Calu3 (cell line): ENCODE measurements at regions not wholly inside any gene's neighbourhood (a gene's known extent, or its start where the extent isn't known, plus 50 kb on each side); places are given as distances from the start of the nearest gene placed in this dataset.

Experiments used
- BruUV-seq: library from RNA; stranded (reverse); fragments of 400-500 nt; replicated peaks from 2 replicates; lab custom pipeline; 2021; lab: Mats Ljungman, UMichigan
- CTCF ChIA-PET: fragments of 300-600 bp; sonication (Branson Sonifier 250); formaldehyde crosslinking; loops from one replicate; lab custom pipeline; 2022; ENCODE audit warnings: antibody characterized with exemption; lab: Charles Lee
- DNase-seq: peaks from one replicate; pipeline ENCODE4 v3.0.0; 2022
- H3K27ac Mint-ChIP-seq: one replicate; pipeline ENCODE4 v1.8.0; 2022; ENCODE audit warnings: mixed read lengths; ENCODE audit not compliant: unreplicated experiment
- H3K27me3 Mint-ChIP-seq: one replicate; pipeline ENCODE4 v1.8.0; 2022; ENCODE audit warnings: mixed read lengths; ENCODE audit not compliant: unreplicated experiment
- H3K36me3 Mint-ChIP-seq: one replicate; pipeline ENCODE4 v1.8.0; 2022; ENCODE audit warnings: mild to moderate bottlenecking, moderate library complexity, mixed read lengths; ENCODE audit not compliant: insufficient read depth, unreplicated experiment
- H3K4me1 Mint-ChIP-seq: one replicate; pipeline ENCODE4 v1.8.0; 2022; ENCODE audit warnings: mild to moderate bottlenecking, low read depth, mixed read lengths; ENCODE audit not compliant: unreplicated experiment
- H3K4me3 Mint-ChIP-seq: one replicate; pipeline ENCODE4 v1.8.0; 2022; ENCODE audit warnings: mild to moderate bottlenecking, low read depth, moderate library complexity, mixed read lengths; ENCODE audit not compliant: unreplicated experiment
- H3K9me3 Mint-ChIP-seq: one replicate; pipeline ENCODE4 v1.8.0; 2022; ENCODE audit warnings: low read depth, mixed read lengths; ENCODE audit not compliant: unreplicated experiment
- CTCF ChIP-seq: fragments of 200-600 bp; IDR thresholded peaks from one replicate; pipeline ENCODE4 v1.8.0; 2022; ENCODE audit warnings: antibody characterized with exemption; ENCODE audit not compliant: unreplicated experiment
- intact Hi-C: fragments of 100-400 bp; cut with micrococcal nuclease; formaldehyde crosslinking; loops from one replicate; pipeline ENCODE4 v1.10.0; 2022; ENCODE audit not compliant: unreplicated experiment

DNA sequence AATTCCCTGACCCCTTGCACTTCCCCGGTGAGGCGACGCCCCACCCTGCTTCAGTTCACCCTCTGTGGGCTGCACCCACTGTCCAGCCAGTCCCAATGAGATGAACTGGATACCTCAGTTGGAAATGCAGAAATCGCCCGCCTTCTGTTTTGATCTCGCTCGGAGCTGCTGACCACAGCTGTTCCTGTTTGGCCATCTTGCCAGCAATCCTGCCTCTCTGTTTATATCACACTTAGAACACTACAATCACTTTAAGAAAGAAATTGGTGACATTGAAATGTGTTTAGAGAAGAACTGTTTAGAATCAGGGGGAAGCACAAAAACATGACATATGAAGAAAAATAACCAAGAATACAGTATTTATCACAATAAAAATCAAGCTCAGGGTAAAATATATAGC lies 127.5 kb upstream of the SUCLG2 start:
- intact Hi-C loops: no loop called here

DNA sequence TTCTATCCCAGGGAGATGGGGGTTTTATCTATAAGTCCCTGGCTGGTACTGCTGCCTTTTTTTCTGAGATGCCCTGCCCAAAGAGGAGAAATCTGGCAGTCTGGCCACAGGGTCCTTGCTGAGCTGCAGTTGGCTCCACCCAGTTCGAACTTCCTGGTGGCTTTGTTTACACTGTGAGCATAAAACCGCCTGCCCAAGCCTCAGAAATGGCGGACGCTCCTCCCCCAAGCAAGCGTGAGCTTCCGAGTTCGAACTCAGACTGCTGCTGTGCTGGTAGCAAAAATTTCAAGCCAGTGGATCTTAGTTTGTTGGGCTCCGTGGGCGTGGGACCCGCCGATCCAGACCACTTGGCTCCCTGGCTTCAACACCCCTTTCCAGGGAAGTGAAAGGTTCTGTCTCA lies 126.8 kb upstream of the SUCLG2 start:
- intact Hi-C loops: no loop called here
- no peak for DNase-seq
- CTCF ChIA-PET: no interaction called here
- Mint-ChIP-seq H3K4me1 (no peaks in the 10 kb centered on the region), H3K4me3 (no peak overlapping the region), H3K27me3 (no peaks in the 10 kb centered on the region), H3K36me3 (no peaks in the 10 kb centered on the region), H3K9me3 (peaks cover 9% of the 10 kb centered on the region), H3K27ac (no peak overlapping the region)
- TF ChIP-seq CTCF: no peak
- BruUV-seq: no TSS peak

More for the DNA sequence above, 127.5 kb upstream of the SUCLG2 start:
- CTCF ChIA-PET: interaction anchor here (0.5 kb wide), 1 partner anchor 11 kb away, joined by 4 read pairs; no protein-coding TSS in a partner anchor
- Mint-ChIP-seq H3K36me3 (no peaks in the 10 kb centered on the region), H3K9me3 (peaks cover 9% of the 10 kb centered on the region), H3K4me1 (no peaks in the 10 kb centered on the region), H3K27ac (no peak overlapping the region), H3K4me3 (no peak overlapping the region), H3K27me3 (no peaks in the 10 kb centered on the region)
- no peak for TF ChIP-seq CTCF
- no TSS peak for BruUV-seq
- DNase-seq: no peak

DNA sequence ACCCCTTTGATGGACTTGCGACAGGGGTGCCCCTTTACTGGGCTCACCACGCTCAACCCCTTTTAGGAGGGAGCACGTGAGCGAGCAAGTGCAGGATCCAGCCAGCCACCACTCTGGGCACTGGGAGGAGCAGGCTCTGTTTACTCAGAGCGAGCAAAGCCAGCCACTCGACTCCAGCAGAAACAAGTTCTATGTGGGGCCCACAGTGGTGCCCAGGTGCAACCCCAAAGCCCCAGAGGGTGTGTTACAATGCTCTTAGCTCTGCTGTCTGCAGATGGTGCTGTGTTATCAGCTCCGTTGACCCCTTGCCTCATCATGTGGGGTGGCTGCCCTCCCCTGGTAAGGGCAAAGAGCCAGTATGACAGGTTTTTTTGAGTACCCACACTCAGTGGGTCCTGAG lies 120.3 kb upstream of the SUCLG2 start:
- Mint-ChIP-seq H3K9me3 (peaks cover 8% of the 10 kb centered on the region), H3K27ac (no peak overlapping the region), H3K36me3 (no peaks in the 10 kb centered on the region), H3K4me3 (no peak overlapping the region), H3K27me3 (no peaks in the 10 kb centered on the region), H3K4me1 (no peaks in the 10 kb centered on the region)
- CTCF ChIA-PET: no interaction called here
- no TSS peak for BruUV-seq
- no peak for DNase-seq
- intact Hi-C loops: no loop called here
- no peak for TF ChIP-seq CTCF

DNA sequence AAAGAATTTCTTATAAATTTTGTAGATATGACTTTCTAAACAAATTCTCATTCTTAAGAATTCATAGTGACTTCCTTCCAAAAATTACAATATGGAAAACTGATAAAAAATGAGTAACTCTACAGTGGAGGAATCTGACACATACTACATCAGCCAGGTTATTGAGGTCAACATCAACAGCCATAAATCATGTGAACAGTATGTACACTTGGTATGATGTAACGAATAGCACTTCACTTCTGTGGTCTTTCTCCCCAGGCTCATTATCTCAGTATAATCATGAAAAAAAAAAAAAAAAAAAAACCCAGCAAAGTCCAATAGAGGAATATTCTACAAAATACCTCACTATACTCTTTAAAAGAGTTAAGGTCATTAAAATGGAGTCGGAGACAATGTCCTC lies 111.2 kb upstream of the SUCLG2 start:
- Mint-ChIP-seq H3K4me1 (no peaks in the 10 kb centered on the region), H3K36me3 (no peaks in the 10 kb centered on the region), H3K27ac (no peak overlapping the region), H3K9me3 (peaks cover 13% of the 10 kb centered on the region), H3K27me3 (no peaks in the 10 kb centered on the region), H3K4me3 (no peak overlapping the region)
- CTCF ChIA-PET: no interaction called here
- BruUV-seq: no TSS peak
- intact Hi-C loops: no loop called here
- TF ChIP-seq CTCF: no peak
- no peak for DNase-seq
